Stimulated activated CD8-positive, alpha-beta memory T cell treated with anti-CD3 and anti-CD28 coated beads, Interleukin-2, amount 100 ng/mL, for 48 hours (primary cell): ENCODE measurements at regions not wholly inside any gene's neighbourhood (a gene's known extent, or its start where the extent isn't known, plus 50 kb on each side); places are given as distances from the start of the nearest gene placed in this dataset.
"Not testable (repeated sequence)": the region's sequence is repeated elsewhere in the genome, so short reads cannot be mapped to it uniquely, and the experiment has no call there.

Source experiments
- DNase-seq, 2 donors: peaks; one replicate each; pipeline ENCODE4 v3.0.0-alpha.2; 2020; ENCODE audit warnings: low read depth in 2 of 2

DNA sequence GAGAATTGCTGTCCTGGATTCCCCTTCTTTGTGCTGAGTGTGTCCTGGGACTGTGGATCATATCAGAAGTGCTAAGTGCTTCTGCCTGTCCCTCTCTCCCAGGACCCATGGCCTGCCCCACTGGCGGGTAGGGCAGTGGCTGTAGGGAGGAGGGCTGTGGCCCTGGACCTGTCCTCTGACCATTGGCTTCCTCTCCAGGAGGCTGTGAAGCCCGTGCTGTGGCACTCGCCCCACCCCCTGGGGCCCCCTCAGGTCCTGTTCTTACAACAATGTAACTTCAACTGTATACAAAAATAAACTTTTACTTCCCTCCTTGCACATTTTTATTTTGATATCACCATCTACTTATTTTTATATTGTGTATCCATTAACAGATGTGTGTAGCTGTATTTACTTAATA is 743.8 kb upstream of the CDH8 start:
- not testable (repeated sequence) for DNase-seq

DNA sequence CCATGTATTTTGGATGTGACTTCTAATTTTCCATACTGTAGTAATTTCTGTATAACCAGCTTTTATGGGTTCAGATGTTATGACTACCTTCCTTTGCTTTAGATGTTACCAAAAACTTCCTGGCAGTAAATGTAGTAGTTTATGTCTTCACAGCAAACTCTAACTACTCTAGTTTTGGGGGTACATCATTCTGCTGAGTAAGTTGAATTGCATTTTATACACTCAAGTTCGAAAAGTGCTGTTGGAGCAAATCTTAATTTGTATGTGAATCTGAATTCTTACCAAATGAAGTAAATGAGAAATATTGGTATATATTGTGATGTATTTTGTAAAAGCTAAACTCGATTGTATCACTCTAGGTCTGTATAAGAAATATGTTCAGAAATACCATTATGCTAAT is 728.3 kb upstream of the CDH8 start:
- DNase-seq: no peak

DNA sequence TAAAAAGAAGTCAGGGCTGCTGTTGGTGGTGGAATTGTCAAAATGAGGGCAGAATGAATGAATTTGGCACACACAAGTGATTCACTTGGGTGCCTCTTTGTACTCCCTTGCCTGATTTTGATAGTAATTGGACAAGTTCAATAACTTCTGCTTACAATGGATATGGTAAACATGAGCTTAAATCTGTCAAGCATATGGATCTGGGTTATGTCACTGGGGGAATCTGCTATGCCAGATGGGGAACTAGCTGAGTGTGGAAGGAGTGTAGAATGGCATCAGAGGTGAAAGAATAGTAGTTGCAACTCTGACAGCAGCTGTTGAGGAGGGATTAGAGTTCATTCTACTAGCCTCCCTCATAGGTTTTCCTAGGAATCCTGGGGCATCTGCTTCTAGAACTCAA is 724.2 kb upstream of the CDH8 start:
- no peak for DNase-seq

DNA sequence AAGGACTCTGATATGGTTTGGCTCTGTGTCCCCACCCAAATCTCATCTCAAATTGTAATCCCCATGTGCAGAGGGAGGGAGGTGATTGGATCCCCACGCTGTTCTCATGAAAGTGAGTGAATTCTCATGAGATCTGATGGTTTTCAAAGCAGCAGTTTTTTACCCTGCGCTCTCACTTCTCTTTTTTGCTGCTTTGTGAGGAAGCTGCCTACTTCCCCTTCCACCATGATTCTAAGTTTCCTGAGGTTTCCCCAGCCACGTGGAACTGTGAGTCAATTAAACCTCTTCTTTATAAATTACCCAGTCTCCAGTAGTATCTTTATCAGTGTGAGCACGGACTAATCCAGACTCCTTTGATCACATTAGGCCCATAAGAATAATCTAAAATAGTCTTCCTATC is 719.7 kb upstream of the CDH8 start:
- DNase-seq: no peak

DNA sequence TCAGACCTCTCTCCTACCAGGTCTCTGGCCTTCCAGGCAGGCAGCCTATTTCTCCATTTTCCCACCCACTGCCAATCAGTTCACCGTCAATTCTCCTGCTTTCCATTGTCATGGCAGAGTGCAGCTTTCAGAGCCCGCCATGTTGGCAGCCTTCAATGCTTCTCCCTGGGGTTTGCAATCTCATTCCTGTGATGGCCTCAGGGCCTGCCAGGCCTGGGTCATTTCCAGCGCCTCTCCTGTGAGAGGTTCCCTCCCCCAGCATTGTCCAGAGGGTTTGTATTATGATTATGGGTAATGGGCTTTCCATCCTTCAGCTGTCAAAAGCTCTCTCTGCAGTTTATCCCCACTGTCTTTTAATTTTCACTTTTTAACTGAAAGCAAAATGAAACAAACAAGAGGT is 716.6 kb upstream of the CDH8 start:
- DNase-seq: no peak

DNA sequence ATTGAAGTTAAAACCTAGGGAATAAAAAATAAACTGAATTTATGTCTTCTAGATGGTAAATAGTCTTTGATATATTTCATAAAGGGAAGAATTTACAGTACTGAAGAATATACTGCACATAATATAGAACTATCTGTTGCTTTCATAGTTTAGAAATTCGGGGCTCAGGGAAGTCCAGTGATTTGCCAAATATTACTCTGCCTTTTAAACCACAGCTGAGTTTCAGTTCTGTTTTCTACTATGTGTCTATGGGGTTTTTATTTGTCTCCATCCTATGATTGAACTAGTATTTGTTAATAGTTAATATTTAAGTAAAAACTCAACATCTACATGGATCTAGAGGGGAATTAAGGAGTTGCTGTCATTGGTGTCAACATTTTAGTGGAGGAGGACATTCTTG is 715.0 kb upstream of the CDH8 start:
- no peak for DNase-seq

DNA sequence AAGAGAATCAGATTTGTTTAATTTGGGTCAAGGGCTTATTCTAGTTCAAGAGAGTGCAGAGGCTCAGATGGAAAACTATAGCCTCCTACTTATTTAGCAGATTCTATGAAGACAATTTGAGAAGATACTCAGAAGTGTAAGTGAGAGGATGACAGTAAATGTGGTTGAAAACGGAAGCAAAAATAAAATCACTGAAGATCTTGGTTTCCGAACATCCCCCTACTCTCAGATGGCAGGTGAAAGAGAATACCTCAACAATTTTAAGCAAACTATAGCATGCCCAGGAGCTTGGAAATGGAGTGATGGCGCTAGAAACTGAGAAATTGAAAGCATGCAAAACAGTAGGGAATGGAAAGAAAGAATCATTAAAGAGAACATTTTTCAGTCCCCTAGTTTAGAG is 705.5 kb upstream of the CDH8 start:
- DNase-seq: no peak

DNA sequence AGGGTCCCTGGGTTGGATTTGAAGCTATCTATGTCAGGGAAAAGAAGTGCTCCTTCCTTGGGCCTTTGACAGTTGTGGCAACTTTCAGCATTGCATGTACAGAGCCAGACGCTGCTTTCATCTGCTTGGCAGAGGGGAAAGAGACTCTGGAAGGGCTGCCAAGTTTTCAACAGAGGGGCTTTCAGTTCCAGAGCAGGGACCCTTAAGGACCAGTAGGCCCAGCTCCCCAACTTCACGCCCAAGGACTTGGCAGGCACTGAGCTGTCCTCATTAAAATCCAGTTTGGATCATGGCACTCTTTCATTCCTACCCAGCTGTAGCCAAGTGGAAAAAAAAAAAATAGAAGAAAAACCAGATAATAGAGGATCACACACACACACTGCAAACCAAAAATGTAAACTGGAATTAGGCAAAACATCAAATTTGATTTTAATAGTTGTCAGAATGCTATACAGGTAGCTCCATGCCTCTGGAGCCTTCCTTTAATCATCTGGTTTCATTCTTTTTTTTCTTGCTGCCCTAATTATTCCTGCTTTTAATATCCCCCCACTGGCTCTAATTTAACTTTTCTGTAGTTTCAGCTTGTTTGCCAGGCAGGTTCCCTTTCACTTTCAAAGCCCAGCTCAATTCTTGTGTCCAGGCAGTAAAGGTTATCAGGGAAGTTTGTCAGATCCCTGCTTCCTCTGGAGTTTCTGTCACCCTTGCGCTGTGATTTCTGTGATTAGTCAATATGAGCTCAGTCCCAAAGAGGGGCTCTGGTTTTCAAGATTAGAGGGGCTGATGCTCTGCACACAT is 702.6 kb upstream of the CDH8 start:
- DNase-seq: no peak

DNA sequence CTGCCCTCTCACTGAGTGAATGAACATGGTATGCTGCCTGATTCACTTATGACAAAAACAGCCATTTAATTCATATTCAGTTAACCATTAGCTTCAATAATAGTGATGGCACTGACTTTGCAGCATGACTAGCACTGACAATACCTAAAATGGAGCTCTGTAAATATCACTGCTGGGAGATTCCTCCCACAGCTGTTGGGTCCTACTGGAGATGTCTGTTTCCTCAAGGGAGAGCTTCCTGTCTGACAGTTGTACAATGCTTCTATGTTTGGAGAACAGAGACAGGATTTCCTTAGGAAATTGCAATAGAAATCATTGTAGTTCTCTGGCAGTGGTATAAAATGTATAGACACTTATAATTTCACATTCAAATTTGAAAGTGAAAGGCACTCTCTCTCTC is 695.9 kb upstream of the CDH8 start:
- no peak for DNase-seq

DNA sequence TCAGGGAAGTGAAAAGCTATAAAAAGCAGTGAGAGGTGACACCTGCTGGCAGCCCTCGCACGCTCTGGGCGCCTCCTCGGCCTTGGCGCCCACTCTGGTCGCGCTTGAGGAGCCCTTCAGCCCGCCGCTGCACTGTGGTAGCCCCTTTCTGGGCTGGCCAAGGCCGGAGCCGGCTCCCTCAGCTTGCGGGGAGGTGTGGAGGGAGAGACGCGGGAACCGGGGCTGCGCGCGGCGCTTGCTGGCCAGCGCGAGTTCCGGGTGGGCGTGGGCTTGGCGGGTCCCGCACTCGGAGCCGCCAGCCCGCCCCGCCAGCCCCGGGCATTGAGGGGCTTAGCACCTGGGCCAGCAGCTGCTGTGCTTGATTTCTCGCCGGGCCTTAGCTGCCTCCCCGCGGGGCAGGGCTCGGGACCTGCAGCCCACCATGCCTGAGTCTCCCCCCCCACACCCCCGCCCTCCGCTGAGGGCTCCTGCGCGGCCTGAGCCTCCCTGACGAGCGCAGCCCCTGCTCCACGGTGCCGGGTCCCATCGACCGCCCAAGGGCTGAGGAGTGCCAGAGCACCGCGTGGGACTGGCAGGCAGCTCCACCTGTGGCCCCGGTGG is 688.5 kb upstream of the CDH8 start:
- not testable (repeated sequence) for DNase-seq

DNA sequence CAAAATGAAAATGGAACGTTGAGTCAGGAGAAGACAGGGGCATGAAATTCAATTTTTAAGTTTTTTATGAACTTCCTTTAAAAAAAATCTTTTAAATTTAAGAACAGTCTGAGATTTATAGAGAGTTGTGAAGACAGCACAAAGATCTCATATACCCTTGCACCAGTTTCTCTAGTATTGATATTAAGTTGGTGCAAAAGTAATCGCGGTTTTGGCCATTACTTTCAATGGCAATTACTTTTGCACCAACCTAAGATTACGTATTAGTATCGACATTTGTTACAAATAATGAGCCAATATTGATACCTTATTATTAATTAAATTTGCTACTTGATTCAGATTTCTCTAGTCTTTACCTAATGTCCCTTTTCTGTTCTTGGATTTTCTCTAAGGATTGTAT is 684.4 kb upstream of the CDH8 start:
- no peak for DNase-seq

DNA sequence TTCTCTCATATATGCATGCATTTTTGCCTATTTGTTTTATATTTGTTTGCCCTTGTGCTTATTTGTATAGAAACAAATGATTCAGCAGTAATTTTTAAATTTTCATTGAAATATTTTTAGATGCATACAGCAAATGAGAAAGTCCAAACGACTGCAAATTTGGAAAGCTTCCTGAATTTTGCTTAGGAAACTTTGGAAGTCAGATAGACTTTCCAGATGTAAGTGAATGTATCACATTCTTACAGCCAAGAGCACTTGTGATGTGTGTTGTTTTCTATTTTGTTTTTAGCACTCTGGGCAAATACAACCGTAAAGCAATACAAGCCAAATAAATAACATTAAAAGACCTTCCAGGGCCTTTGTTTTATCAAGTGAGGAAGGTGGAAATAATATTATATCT is 680.8 kb upstream of the CDH8 start:
- DNase-seq: no peak

DNA sequence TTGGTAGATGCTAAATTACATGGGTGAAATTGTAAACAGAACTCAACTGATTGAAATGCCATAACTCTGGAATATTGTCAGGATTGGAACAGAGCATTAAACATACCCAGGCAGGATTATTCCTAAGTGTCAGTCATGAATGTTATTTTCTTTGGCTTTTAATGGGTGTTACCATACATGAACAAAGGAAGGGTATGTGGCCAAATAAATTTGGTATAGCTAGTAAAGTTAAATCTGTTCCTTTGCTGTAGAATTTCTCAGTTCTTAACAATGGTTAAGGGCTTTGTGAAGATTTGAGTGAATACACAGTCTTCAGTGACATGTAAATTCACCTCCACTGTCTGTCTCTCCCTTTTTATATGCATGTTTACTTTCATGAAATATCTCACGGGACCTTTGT is 679.5 kb upstream of the CDH8 start:
- DNase-seq: no peak

DNA sequence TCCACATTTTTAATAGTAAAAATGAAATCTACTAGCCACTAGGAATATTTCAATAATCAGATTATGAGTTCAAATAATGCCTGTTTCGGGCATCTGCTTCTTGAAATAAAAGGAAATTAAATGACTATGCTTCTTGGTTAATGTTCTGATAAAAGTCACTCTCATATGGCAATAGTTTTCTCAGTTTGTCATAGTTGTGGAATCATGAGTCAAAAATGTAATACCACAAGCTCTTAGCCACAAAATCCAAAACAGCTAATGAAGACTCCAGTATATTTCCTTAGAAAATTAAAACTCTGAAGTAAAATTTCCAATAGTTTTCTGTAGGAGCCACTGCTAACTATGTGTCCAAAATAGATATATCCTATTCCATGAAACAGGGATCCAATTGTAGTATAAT is 676.3 kb upstream of the CDH8 start:
- no peak for DNase-seq

DNA sequence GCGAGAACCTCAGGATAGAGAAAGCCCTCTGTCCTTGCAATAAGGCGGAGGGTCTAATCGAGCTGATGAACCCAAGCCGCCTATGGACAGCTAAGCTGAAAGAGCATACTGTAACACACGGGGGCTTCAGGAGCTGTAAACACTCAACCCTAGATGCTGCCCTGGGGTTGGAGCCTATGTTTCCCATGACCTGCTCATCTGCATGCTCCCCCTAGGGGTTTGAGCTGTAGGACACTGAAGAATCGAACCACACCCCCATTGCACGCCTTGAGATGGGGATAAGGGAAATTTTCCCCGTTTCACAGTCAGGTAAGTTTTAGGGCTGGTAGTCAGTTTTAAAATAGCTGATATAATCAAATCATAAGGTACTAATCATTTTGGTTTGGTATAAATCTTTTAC is 675.6 kb upstream of the CDH8 start:
- no peak for DNase-seq

DNA sequence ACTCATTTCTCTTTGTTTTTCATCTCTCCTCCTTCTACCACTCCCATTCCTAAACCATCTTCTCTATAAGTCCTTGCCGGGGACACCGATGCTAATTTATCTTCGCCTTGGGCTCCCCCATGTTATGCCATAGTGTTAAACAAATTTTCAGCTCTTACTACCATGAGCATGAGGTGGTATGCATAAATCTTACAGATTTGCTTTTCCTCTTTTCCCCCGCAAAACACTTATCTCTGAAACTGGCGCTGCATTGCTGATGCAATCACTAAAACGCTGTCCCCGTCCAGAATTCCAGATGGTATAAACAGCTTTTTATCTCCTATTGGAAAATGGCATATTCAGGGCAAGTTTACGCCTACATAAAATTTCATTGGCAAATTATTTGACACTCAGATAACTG is 673.6 kb upstream of the CDH8 start:
- no peak for DNase-seq

DNA sequence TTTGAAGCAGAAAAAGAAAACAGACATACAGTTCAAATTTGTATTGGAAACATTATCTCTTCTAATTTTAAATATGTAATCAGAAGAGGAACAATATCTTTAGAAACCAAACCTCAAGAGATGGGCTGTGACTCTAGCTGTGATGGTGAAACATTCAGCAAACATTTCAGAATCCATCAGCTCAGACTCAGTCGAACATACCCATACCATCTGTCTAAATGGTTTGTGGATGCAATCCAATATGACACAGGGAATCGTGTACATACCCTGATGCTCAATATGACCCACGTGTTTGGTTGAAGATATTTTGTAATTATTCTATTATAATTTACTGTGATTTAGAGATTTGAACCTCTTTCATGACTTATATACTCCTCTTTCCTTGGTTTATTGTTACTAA is 665.2 kb upstream of the CDH8 start:
- DNase-seq: no peak

DNA sequence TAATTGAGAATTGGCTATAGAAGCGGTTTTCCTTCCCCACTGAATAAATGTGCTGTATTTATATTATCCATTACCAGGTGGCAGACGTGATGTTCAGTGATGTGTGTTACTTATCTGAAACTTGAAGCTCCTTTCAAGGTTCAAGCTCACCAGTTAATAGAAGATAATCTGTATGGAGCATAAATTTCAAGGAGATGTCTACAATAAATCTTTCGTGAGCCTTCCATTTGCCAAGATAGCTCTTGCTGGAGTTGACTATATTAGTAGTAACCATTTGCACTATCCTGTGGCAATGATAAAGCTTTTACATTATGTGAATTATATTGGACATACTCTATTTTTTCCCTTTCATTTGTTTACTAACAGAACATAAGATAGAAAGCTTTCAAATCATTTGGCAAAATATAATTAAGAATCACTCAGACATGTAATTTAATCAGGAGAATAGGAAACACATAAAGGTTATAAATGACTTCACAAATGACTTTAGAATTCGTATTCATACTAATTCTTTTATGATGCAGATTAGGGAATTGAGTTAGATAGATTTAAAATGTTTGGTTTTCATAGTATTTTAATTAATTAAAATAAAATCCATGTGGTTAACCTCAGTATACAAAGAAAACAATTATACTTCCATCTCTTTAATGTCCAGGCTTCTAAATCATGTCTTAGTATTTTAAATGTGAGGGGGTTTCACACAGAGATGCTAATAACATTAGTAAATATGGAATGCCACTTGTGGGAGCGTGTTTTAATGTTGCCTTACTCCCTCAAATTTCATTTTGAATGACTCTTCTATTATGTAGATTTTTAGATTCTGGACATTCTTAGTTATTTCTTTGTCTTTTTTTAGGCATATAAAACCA is 664.4 kb upstream of the CDH8 start:
- no peak for DNase-seq

DNA sequence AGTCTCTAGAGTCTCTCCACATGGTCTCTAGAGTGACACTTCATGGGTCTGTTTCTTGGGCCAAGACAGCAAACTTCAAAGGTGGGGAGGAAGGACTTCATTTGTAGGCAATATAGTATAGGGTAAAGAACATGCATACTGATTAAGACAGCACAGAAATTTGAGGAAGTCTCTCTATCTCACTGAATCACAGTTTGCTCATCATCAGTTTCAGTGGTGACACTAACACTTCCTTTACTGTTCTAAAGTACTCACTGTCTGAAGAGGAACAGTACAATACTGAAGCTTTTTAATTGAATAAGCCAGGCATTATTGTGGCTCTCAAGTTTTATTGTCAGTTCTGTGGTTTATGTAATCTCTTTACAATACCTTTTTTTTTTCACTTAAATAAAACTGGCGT is 656.4 kb upstream of the CDH8 start:
- DNase-seq: no peak

DNA sequence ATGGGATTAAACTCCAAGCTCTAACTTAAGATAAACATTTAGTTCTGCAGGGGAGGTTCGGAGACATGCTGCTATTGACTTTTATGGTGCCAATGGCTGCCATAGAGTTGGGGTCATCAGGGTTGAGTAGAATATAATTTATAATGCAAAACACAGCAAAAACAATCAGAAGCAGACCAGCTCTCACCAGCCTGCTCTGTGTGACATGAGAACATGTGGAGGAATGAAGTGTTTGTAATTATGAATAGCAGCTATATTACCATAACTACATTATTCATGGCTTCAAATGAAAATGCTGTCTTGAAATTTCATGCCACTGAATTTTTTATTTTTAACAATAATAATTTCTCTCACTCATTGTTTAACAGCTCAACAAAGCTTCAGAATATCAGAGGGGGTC is 645.6 kb upstream of the CDH8 start:
- no peak for DNase-seq

DNA sequence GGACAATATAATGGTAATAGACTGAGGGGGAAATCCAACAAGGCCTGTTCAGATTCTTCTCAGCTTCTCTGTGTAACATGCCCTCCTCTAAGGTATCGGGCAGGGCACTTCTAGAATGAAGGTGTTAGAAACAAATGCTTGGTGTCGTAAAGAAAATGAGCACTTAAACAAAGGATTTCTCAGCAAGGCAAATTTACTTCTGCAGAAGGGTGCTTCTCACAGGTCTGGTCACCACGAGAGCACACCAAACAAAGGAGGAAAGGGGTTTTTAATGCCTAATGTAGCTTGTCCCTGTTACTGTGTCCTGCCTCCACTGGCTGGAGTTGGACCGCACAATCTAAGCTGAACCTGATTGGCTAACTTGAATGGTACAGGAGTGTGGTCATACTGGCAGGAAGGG is 642.6 kb upstream of the CDH8 start:
- DNase-seq: no peak

DNA sequence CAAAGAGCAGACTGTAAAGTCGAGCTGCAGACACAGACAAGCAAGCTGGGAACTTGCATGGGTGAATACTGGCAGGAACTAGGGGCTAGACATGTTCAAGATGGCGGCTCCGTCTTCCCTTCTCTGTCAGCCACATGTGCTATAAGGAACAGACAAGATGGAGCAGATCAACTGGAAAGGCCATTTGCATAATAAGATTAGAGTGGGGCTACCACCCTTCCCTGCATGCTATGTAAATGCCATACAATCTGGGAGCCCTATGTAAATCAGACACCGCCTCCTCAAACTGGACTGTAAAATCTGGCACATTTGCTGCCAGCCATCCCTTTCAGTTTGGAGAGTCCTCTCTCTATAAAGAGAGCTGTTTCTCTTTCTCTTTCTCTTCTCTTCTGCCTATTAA is 640.1 kb upstream of the CDH8 start:
- no peak for DNase-seq

DNA sequence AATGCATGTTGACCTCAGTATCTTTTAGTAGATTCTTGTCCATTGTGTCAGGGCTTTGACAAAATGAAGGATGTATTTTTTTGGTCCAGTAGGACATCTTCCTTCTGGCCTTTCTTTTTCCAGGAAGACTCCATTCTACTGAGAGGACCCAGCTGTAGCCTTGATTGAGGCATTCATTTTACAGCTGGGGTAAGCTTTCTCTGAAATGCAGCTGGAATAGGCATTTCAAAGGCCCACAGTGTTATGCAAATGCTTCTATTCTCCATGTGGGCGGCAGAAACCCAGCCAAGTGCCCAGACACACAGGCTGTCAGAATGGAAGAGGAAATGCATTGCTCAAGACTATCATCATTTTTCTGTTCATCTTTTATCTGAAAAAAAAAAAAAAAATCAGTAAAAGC is 629.0 kb upstream of the CDH8 start:
- DNase-seq: no peak
